Lung (tissue), 11 donors: ENCODE measurements at regions not wholly inside any gene's neighbourhood (a gene's known extent, or its start where the extent isn't known, plus 50 kb on each side); places are given as distances from the start of the nearest gene placed in this dataset.

Experiments
- ATAC-seq: fragments of 200-7000 bp; cut with Tn5 transposase; one replicate; pipeline ENCODE4 v1.9.1; 2020; ENCODE audit warnings: moderate number of reproducible peaks; ENCODE audit not compliant: insufficient read depth, low FRiP score
- DNase-seq, 3 donors: peaks; one replicate each; pipeline ENCODE4 v3.0.0-alpha.2; 2013 to 2017
- H3K27ac ChIP-seq, 2 donors: one replicate each; pipeline ENCODE4 v1.5.1; 2013; ENCODE audit warnings: mild to moderate bottlenecking in 2 of 2, moderate library complexity in 2 of 2, control low read depth in 1 of 2, inconsistent platforms in 1 of 2, low read depth in 1 of 2, low read length in 1 of 2
- H3K27me3 ChIP-seq, 3 donors: one replicate each; pipeline ENCODE4 v1.5.1; 2013; ENCODE audit warnings: low read length in 2 of 3; ENCODE audit not compliant: control insufficient read depth in 3 of 3, insufficient read depth in 3 of 3
- H3K36me3 ChIP-seq, 4 donors: one replicate each; pipeline ENCODE4 v1.5.1; 2013; ENCODE audit warnings: low read length in 4 of 4, mild to moderate bottlenecking in 1 of 4, moderate library complexity in 1 of 4; ENCODE audit not compliant: control insufficient read depth in 4 of 4, insufficient read depth in 4 of 4
- H3K4me1 ChIP-seq, 5 donors: one replicate each; pipeline ENCODE4 v1.5.1; 2013; ENCODE audit warnings: low read length in 5 of 5, mild to moderate bottlenecking in 2 of 5, moderate library complexity in 1 of 5; ENCODE audit not compliant: control insufficient read depth in 5 of 5, insufficient read depth in 5 of 5
- H3K4me3 ChIP-seq: one replicate; pipeline ENCODE4 v1.5.1; 2013; ENCODE audit warnings: mild to moderate bottlenecking, control low read depth, moderate library complexity
- H3K9ac ChIP-seq, 2 donors: one replicate each; pipeline ENCODE4 v1.5.1; 2013; ENCODE audit warnings: low read length in 2 of 2, control low read depth in 1 of 2; ENCODE audit not compliant: insufficient read depth in 1 of 2
- H3K9me3 ChIP-seq, 4 donors: one replicate each; pipeline ENCODE4 v1.5.1; 2013; ENCODE audit warnings: low read length in 3 of 4, mild to moderate bottlenecking in 1 of 4, moderate library complexity in 1 of 4; ENCODE audit not compliant: control insufficient read depth in 4 of 4, insufficient read depth in 3 of 4
- CTCF ChIP-seq: IDR thresholded peaks from 2 replicates; pipeline ENCODE4 v1.5.1; 2012; ENCODE audit warnings: mild to moderate bottlenecking; ENCODE audit errors: control extremely low read depth, extremely low read depth
- WGBS, 2 donors: extraction: QIAGEN DNeasy Blood & Tissue Kit; methylation state at CpG; one replicate each; pipeline ENCODE4 v1.1.7; 2013; 5-methylcytosine and 5-hydroxymethylcytosine counted together
- donor health status: control.
- donor health status: control.
- donor health status: Bipolar disorder and iron deficiency.
- donor health status: healthy.
- donor health status: DM: yes; HTN: yes; CAD: no.

- no peak for ATAC-seq
- Histone ChIP-seq H3K9ac (no peak overlapping the region), H3K27ac (no peak overlapping the region), H3K36me3 (no peaks in the 10 kb centered on the region), H3K4me1 (no peaks in the 10 kb centered on the region), H3K4me3 (no peak overlapping the region), H3K27me3 (peaks cover 0 to 2% (median 2%) of the 10 kb centered on the region in 3 donors), H3K9me3 (peaks cover 0 to 2% (median 0%) of the 10 kb centered on the region in 4 donors)
- WGBS, 2 donors: 86 to 91% methylated on average over 8 of the region's 8 CpGs
- no peak for DNase-seq
- TF ChIP-seq CTCF: no peak
Measured at GRCh38 chr15:79513417-79513816, 81.3 kb downstream of the MINAR1 start.

GRCh38 chr15:79513940-79514339 is 81.8 kb downstream of the MINAR1 start:
- Histone ChIP-seq H3K4me1 (no peaks in the 10 kb centered on the region), H3K9me3 (peaks cover 0 to 2% (median 0%) of the 10 kb centered on the region in 4 donors), H3K27ac (no peak overlapping the region), H3K9ac (no peak overlapping the region), H3K36me3 (no peaks in the 10 kb centered on the region), H3K27me3 (peaks cover 0 to 3% (median 2%) of the 10 kb centered on the region in 3 donors), H3K4me3 (no peak overlapping the region)
- DNase-seq: no peak
- WGBS, 2 donors: 87 to 95% methylated on average over 5 of the region's 5 CpGs
- no peak for TF ChIP-seq CTCF
- ATAC-seq: no peak

GRCh38 chr15:79515300-79516027 is 83.3 kb downstream of the MINAR1 start:
- peaks cover 0 to 3% (median 2%) of the 10 kb centered on the region in 3 donors for H3K27me3 ChIP-seq
- 73 to 83% methylated on average over 7 of the region's 7 CpGs for WGBS, 2 donors

More at GRCh38 chr15:79515300-79516027, 83.3 kb downstream of the MINAR1 start:
- Histone ChIP-seq H3K9ac (no peak overlapping the region), H3K27ac (no peak overlapping the region), H3K4me3 (no peak overlapping the region), H3K4me1 (no peaks in the 10 kb centered on the region), H3K9me3 (peaks cover 0 to 2% (median 0%) of the 10 kb centered on the region in 4 donors), H3K36me3 (no peaks in the 10 kb centered on the region)
- ATAC-seq (no peak), DNase-seq (no peak)
- no peak for TF ChIP-seq CTCF
